IMR-90 (cell line): ENCODE measurements at regions not wholly inside any gene's neighbourhood (a gene's known extent, or its start where the extent isn't known, plus 50 kb on each side); places are given as distances from the start of the nearest gene placed in this dataset.

Source experiments
- ATAC-seq: fragments of 200-7000 bp; cut with Tn5 transposase; 2 replicates; pipeline ENCODE4 v1.9.1; 2020; ENCODE audit warnings: low read depth, mild to moderate bottlenecking, moderate library complexity
- BruUV-seq: library from RNA; stranded (reverse); fragments of 400-500 nt; replicated peaks from 2 replicates; lab custom pipeline; 2021; lab: Mats Ljungman, UMichigan
- CTCF ChIA-PET: fragments of 300-600 bp; formaldehyde crosslinking; extraction: SDS; loops from one replicate; lab custom pipeline; 2021; ENCODE audit warnings: antibody characterized with exemption; lab: Yijun Ruan, JAX
- POLR2A ChIA-PET: fragments of 300-600 bp; sonication (Branson Sonifier 250); formaldehyde crosslinking; loops from one replicate; lab custom pipeline; 2022; ENCODE audit warnings: antibody characterized with exemption; ENCODE audit not compliant: unreplicated experiment; lab: Charles Lee
- DNase-seq: peaks from one replicate; pipeline ENCODE4 v3.0.0; 2013
- H2AFZ ChIP-seq: replicated peaks from 2 replicates; pipeline ENCODE3; 2013; ENCODE audit warnings: low read length, mild to moderate bottlenecking; ENCODE audit not compliant: poor library complexity
- H2AK5ac ChIP-seq: 2 replicates; pipeline ENCODE4 v1.6.1; 2013; ENCODE audit warnings: low read depth, low read length, inconsistent platforms
- H2AK9ac ChIP-seq: replicated peaks from 2 replicates; pipeline ENCODE3; 2013; ENCODE audit warnings: mild to moderate bottlenecking, low read depth, low read length, moderate library complexity; ENCODE audit not compliant: poor library complexity
- H2BK120ac ChIP-seq: 2 replicates; pipeline ENCODE4 v1.6.1; 2013; ENCODE audit warnings: low read depth, low read length, inconsistent platforms
- H2BK15ac ChIP-seq: 3 replicates; pipeline ENCODE4 v1.6.1; 2013; ENCODE audit warnings: low read depth, low read length, inconsistent platforms
- H2BK20ac ChIP-seq: 2 replicates; pipeline ENCODE4 v1.6.1; 2013; ENCODE audit warnings: low read depth, mild to moderate bottlenecking, inconsistent platforms, low read length, moderate library complexity
- H2BK5ac ChIP-seq: 2 replicates; pipeline ENCODE4 v1.6.1; 2013; ENCODE audit warnings: mild to moderate bottlenecking, low read depth, low read length, inconsistent platforms; ENCODE audit not compliant: poor library complexity, severe bottlenecking
- H3K14ac ChIP-seq: replicated peaks from 2 replicates; pipeline ENCODE4 v1.6.1; 2013; ENCODE audit warnings: low read depth, low read length, inconsistent platforms
- H3K18ac ChIP-seq: 2 replicates; pipeline ENCODE4 v1.6.1; 2013; ENCODE audit warnings: low read depth, low read length, control low read depth
- H3K23ac ChIP-seq: 2 replicates; pipeline ENCODE4 v1.6.1; 2013; ENCODE audit warnings: low read depth, low read length, inconsistent platforms
- H3K27ac ChIP-seq: 2 replicates; pipeline ENCODE4 v1.5.1; 2013; ENCODE audit warnings: mild to moderate bottlenecking, control low read depth, low read length; ENCODE audit not compliant: insufficient read depth
- H3K27me3 ChIP-seq: 2 replicates; pipeline ENCODE4 v1.6.1; 2013; ENCODE audit warnings: low read length; ENCODE audit not compliant: control insufficient read depth, insufficient read depth
- H3K36me3 ChIP-seq: 2 replicates; pipeline ENCODE4 v1.6.1; 2013; ENCODE audit warnings: low read length, mixed read lengths; ENCODE audit not compliant: control insufficient read depth, insufficient read depth
- H3K4ac ChIP-seq: 2 replicates; pipeline ENCODE4 v1.6.1; 2013; ENCODE audit warnings: low read depth, low read length, inconsistent platforms
- H3K4me1 ChIP-seq: 2 replicates; pipeline ENCODE4 v1.6.1; 2013; ENCODE audit warnings: low read length, mixed read lengths; ENCODE audit not compliant: control insufficient read depth, insufficient read depth
- H3K4me2 ChIP-seq: 2 replicates; pipeline ENCODE4 v1.6.1; 2013; ENCODE audit warnings: low read depth, mild to moderate bottlenecking, control low read depth, low read length, moderate library complexity
- H3K4me3 ChIP-seq: 2 replicates; pipeline ENCODE4 v1.5.1; 2013; ENCODE audit warnings: low read depth, mild to moderate bottlenecking, control low read depth, low read length, moderate library complexity; ENCODE audit not compliant: insufficient read depth
- H3K56ac ChIP-seq: 2 replicates; pipeline ENCODE4 v1.6.1; 2013; ENCODE audit warnings: low read length, inconsistent platforms; ENCODE audit not compliant: insufficient read depth; ENCODE audit errors: extremely low read depth
- H3K79me1 ChIP-seq, 2 experiments: 2 replicates each; pipeline ENCODE4 v1.6.1; 2013; ENCODE audit warnings: low read length in 2 of 2, inconsistent platforms in 1 of 2, low read depth in 1 of 2
- H3K9ac ChIP-seq: 2 replicates; pipeline ENCODE4 v1.6.1; 2013; ENCODE audit warnings: low read depth, low read length, control low read depth
- H3K9me1 ChIP-seq: 2 replicates; pipeline ENCODE4 v1.6.1; 2013; ENCODE audit warnings: low read length, inconsistent platforms; ENCODE audit not compliant: insufficient read depth
- H3K9me3 ChIP-seq: 2 replicates; pipeline ENCODE4 v1.6.1; 2013; ENCODE audit warnings: low read length; ENCODE audit not compliant: control insufficient read depth, insufficient read depth
- H4K20me1 ChIP-seq: 2 replicates; pipeline ENCODE4 v1.6.1; 2013; ENCODE audit warnings: low read length, inconsistent platforms; ENCODE audit not compliant: insufficient read depth
- H4K5ac ChIP-seq: 2 replicates; pipeline ENCODE4 v1.6.1; 2013; ENCODE audit warnings: mild to moderate bottlenecking, low read depth, low read length, control low read depth
- H4K8ac ChIP-seq, 2 experiments: 2 replicates each; pipeline ENCODE4 v1.6.1; 2013; ENCODE audit warnings: low read depth in 2 of 2, low read length in 2 of 2, control low read depth in 1 of 2, inconsistent platforms in 1 of 2
- H4K91ac ChIP-seq: 2 replicates; pipeline ENCODE4 v1.6.1; 2013; ENCODE audit warnings: low read depth, low read length, inconsistent platforms; ENCODE audit not compliant: insufficient read depth
- BHLHE40 ChIP-seq: fragments of 150-350 bp; IDR thresholded peaks from 2 replicates; pipeline ENCODE4 v1.6.1; 2016; ENCODE audit warnings: mild to moderate bottlenecking, low read depth, low read length
- CEBPB ChIP-seq: IDR thresholded peaks from 2 replicates; pipeline ENCODE4 v1.6.1; 2012; ENCODE audit warnings: low read depth, low read length, improper control_type of control experiment
- CTCF ChIP-seq: conservative IDR thresholded peaks from 2 replicates; pipeline ENCODE4 v1.5.1; 2012; ENCODE audit warnings: mild to moderate bottlenecking, low read depth, low read length, improper control_type of control experiment
- FOS ChIP-seq: fragments of 150-350 bp; IDR thresholded peaks from 2 replicates; pipeline ENCODE4 v1.6.1; 2016; ENCODE audit warnings: low read depth, low read length
- MAFK ChIP-seq: IDR thresholded peaks from 2 replicates; pipeline ENCODE4 v1.6.1; 2012; ENCODE audit warnings: low read depth, low read length, improper control_type of control experiment
- NFE2L2 ChIP-seq: fragments of 150-350 bp; IDR thresholded peaks from 2 replicates; pipeline ENCODE4 v1.6.1; 2016; ENCODE audit warnings: low read depth, mild to moderate bottlenecking, low read length
- POLR2A ChIP-seq: IDR thresholded peaks from 2 replicates; pipeline ENCODE4 v1.6.1; 2012; ENCODE audit warnings: mild to moderate bottlenecking, low read depth, low read length
- RCOR1 ChIP-seq: IDR thresholded peaks from 2 replicates; pipeline ENCODE4 v1.6.1; 2012; ENCODE audit warnings: mild to moderate bottlenecking, low read length, improper control_type of control experiment; ENCODE audit not compliant: insufficient replicate concordance
- SMC3 ChIP-seq: fragments of 150-350 bp; IDR thresholded peaks from 2 replicates; pipeline ENCODE4 v1.6.1; 2016; ENCODE audit warnings: low read depth, mild to moderate bottlenecking, antibody characterized with exemption, low read length, moderate library complexity
- WGBS, 2 experiments: methylation state at CpG; one replicate each; pipeline versions ENCODE4 v1.1.5 to v1.1.7; 2013; ENCODE audit warnings: missing lambda C conversion rate in 2 of 2; ENCODE audit not compliant: insufficient read length in 1 of 2; ENCODE audit errors: extremely low coverage in 2 of 2; 5-methylcytosine and 5-hydroxymethylcytosine counted together
- dilution Hi-C: fragments of 300-500 bp; cut with HindIII; formaldehyde crosslinking; loops from one replicate; pipeline ENCODE4 v1.14.3; 2018; ENCODE audit warnings: low sequenced_read_pairs; ENCODE audit not compliant: unreplicated experiment
- in situ Hi-C: fragments of 300-500 bp; cut with MboI; formaldehyde crosslinking; loops from 3 replicates; pipeline ENCODE4 v1.14.3; 2019; ENCODE audit warnings: low sequenced_read_pairs, inconsistent platforms, mixed read lengths
- intact Hi-C: fragments of 100-400 bp; cut with micrococcal nuclease; formaldehyde crosslinking; loops from 2 replicates; pipeline ENCODE4 v1.10.0; 2022

- H3K9ac ChIP-seq, result no peak overlapping the region
- ChIA-PET CTCF (no interaction called here), POLR2A (no interaction called here)
- H3K4me3 ChIP-seq, result no peak overlapping the region
- no peak overlapping the region for H2AK5ac ChIP-seq
- no peak overlapping the region for H3K18ac ChIP-seq
- no peaks in the 10 kb centered on the region for H3K36me3 ChIP-seq
- H4K91ac ChIP-seq, result no peak overlapping the region
- no TSS peak for BruUV-seq
- dilution Hi-C loops, result no loop called here
- no peak overlapping the region for H3K56ac ChIP-seq
- H2AK9ac ChIP-seq, result no peak overlapping the region
- DNase-seq (no peak), ATAC-seq (no peak)
- WGBS, 2 experiments, result no CpG with 5 or more reads among the region's 2 CpGs
- H3K14ac ChIP-seq, result no peak overlapping the region
- H3K27ac ChIP-seq, result no peak overlapping the region
- no peaks in the 10 kb centered on the region; the same call in 1 of the 2 replicates for H3K27me3 ChIP-seq
- no peaks in the 10 kb centered on the region for H3K79me1 ChIP-seq
- intact Hi-C loops, result no loop called here
- no peak overlapping the region for H2AFZ ChIP-seq
- no peak overlapping the region for H3K4me2 ChIP-seq
- no peak overlapping the region for H4K5ac ChIP-seq
- H2BK120ac ChIP-seq, result no peak overlapping the region
- no peak overlapping the region for H2BK15ac ChIP-seq
- H3K9me1 ChIP-seq, result no peaks in the 10 kb centered on the region
- no peaks in the 10 kb centered on the region for H4K20me1 ChIP-seq
- H3K9me3 ChIP-seq, result no peaks in the 10 kb centered on the region
- TF ChIP-seq CTCF (no peak), POLR2A (no peak), CEBPB (no peak), BHLHE40 (no peak), MAFK (no peak), NFE2L2 (no peak), RCOR1 (no peak), SMC3 (no peak), FOS (no peak)
- in situ Hi-C loops, result no loop called here
- H3K4me1 ChIP-seq, result no peaks in the 10 kb centered on the region
- H2BK20ac ChIP-seq, result no peak overlapping the region
- no peak overlapping the region for H4K8ac ChIP-seq
- H2BK5ac ChIP-seq, result no peak overlapping the region
- no peak overlapping the region for H3K23ac ChIP-seq
- H3K4ac ChIP-seq, result no peak overlapping the region
Measured at GRCh38 chr12:63079791-63080502, 71.1 kb downstream of the AVPR1A start.
